ENCODE measurements at regions not wholly inside any gene's neighbourhood (a gene's known extent, or its start where the extent isn't known, plus 50 kb on each side); places are given as distances from the start of the nearest gene placed in this dataset.

- no peak for TF ChIP-seq EZH2 (IDR thresholded peaks at IDR 0.05; ENCODE audit: insufficient read depth, low read length)
- TF ChIP-seq, protein P1, sequence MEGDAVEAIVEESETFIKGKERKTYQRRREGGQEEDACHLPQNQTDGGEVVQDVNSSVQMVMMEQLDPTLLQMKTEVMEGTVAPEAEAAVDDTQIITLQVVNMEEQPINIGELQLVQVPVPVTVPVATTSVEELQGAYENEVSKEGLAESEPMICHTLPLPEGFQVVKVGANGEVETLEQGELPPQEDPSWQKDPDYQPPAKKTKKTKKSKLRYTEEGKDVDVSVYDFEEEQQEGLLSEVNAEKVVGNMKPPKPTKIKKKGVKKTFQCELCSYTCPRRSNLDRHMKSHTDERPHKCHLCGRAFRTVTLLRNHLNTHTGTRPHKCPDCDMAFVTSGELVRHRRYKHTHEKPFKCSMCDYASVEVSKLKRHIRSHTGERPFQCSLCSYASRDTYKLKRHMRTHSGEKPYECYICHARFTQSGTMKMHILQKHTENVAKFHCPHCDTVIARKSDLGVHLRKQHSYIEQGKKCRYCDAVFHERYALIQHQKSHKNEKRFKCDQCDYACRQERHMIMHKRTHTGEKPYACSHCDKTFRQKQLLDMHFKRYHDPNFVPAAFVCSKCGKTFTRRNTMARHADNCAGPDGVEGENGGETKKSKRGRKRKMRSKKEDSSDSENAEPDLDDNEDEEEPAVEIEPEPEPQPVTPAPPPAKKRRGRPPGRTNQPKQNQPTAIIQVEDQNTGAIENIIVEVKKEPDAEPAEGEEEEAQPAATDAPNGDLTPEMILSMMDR (IDR thresholded peaks at IDR 0.05; ENCODE audit: insufficient read depth, low read depth, low read length): no peak
Observed at GRCh38 chr2:62441421-62441820, 64.6 kb downstream of the TMEM17 start.
